Cardiac fibroblast (primary cell): ENCODE measurements at regions not wholly inside any gene's neighbourhood (a gene's known extent, or its start where the extent isn't known, plus 50 kb on each side); places are given as distances from the start of the nearest gene placed in this dataset.

Experiments used
- DNase-seq, 2 donors: peaks; one replicate each; pipeline versions ENCODE4 v3.0.0 to v3.0.0-alpha.2; 2010; ENCODE audit warnings: low read depth in 2 of 2
- H3K4me3 ChIP-seq, 2 donors: replicated peaks in 1 of 2; 1 replicate in 1 of 2; 2 replicates in 1 of 2; pipeline ENCODE4 v1.5.1; 2011; ENCODE audit warnings: low read depth in 2 of 2, low read length in 2 of 2, mild to moderate bottlenecking in 2 of 2, moderate library complexity in 1 of 2
- CTCF ChIP-seq: IDR thresholded peaks from one replicate; pipeline ENCODE4 v1.5.1; 2011; ENCODE audit warnings: low read depth, mild to moderate bottlenecking, low read length, inconsistent platforms

- no peak for DNase-seq
- no peak overlapping the region for H3K4me3 ChIP-seq
- TF ChIP-seq CTCF, result no peak
Measured at GRCh38 chr15:25169318-25169717, 214.5 kb downstream of the SNRPN start.

- no peak overlapping the region for H3K4me3 ChIP-seq
- no peak for TF ChIP-seq CTCF
- DNase-seq, result no peak
Measured at GRCh38 chr15:25170113-25170731, 215.4 kb downstream of the SNRPN start.

- no peak overlapping the region for H3K4me3 ChIP-seq
- TF ChIP-seq CTCF, result no peak
- DNase-seq, result no peak
Measured at GRCh38 chr15:25170781-25171110, 216.0 kb downstream of the SNRPN start.

GRCh38 chr15:25171111-25171811 is 216.5 kb downstream of the SNRPN start:
- no peak for TF ChIP-seq CTCF
- H3K4me3 ChIP-seq, result no peak overlapping the region
- no peak for DNase-seq

GRCh38 chr15:25171856-25172687 is 217.3 kb downstream of the SNRPN start:
- no peak for TF ChIP-seq CTCF
- no peak overlapping the region for H3K4me3 ChIP-seq
- no peak for DNase-seq

GRCh38 chr15:25172691-25173090 is 217.9 kb downstream of the SNRPN start:
- H3K4me3 ChIP-seq, result no peak overlapping the region
- no peak for TF ChIP-seq CTCF
- no peak for DNase-seq
